PC-3 (cell line): ENCODE measurements at regions not wholly inside any gene's neighbourhood (a gene's known extent, or its start where the extent isn't known, plus 50 kb on each side); places are given as distances from the start of the nearest gene placed in this dataset.
A peak's percentile ranks its signal among the peaks of the same experiment; 100 is the strongest.

Source experiments
- ATAC-seq: fragments of 200-7000 bp; cut with Tn5 transposase; 2 replicates; pipeline ENCODE4 v1.9.1; 2020; ENCODE audit warnings: mild to moderate bottlenecking, moderate library complexity
- BruUV-seq: library from RNA; stranded (reverse); fragments of 400-500 nt; replicated peaks from 2 replicates; lab custom pipeline; 2021; lab: Mats Ljungman, UMichigan
- CTCF ChIA-PET: fragments of 300-600 bp; sonication (Branson Sonifier 250); formaldehyde crosslinking; loops from one replicate; lab custom pipeline; 2022; ENCODE audit warnings: antibody characterized with exemption; lab: Charles Lee
- POLR2A ChIA-PET: fragments of 300-600 bp; sonication (Branson Sonifier 250); formaldehyde crosslinking; loops from one replicate; lab custom pipeline; 2022; ENCODE audit warnings: antibody characterized with exemption; ENCODE audit not compliant: unreplicated experiment; lab: Charles Lee
- DNase-seq: peaks from one replicate; pipeline ENCODE4 v3.0.0-alpha.2; 2015
- H2AFZ ChIP-seq: fragments of 300-600 bp; sonication (generic); 2 replicates; pipeline ENCODE4 v1.6.0; 2016; ENCODE audit warnings: antibody characterized with exemption, low read length
- H3F3A ChIP-seq: fragments of 300-600 bp; sonication (generic); one replicate; pipeline ENCODE4 v1.6.0; 2017; ENCODE audit warnings: antibody characterized with exemption, low read length, control low read depth, mild to moderate bottlenecking; ENCODE audit not compliant: unreplicated experiment
- H3K27ac ChIP-seq: fragments of 300-600 bp; sonication (generic); 2 replicates; pipeline ENCODE4 v1.5.1; 2016; ENCODE audit warnings: mild to moderate bottlenecking, low read length
- H3K27me3 ChIP-seq: fragments of 300-600 bp; sonication (generic); 2 replicates; pipeline ENCODE4 v1.6.1; 2016; ENCODE audit warnings: low read length, mixed read lengths
- H3K36me3 ChIP-seq: fragments of 300-600 bp; sonication (generic); 2 replicates; pipeline ENCODE4 v1.6.1; 2016; ENCODE audit warnings: low read depth, mixed run types, low read length, mixed read lengths
- H3K4me1 ChIP-seq: fragments of 300-600 bp; sonication (generic); 2 replicates; pipeline ENCODE4 v1.5.1; 2016; ENCODE audit warnings: low read length; ENCODE audit not compliant: insufficient read depth
- H3K4me2 ChIP-seq: fragments of 300-600 bp; sonication (generic); 2 replicates; pipeline ENCODE4 v1.6.0; 2016; ENCODE audit warnings: low read length
- H3K4me3 ChIP-seq: fragments of 300-600 bp; sonication (generic); 2 replicates; pipeline ENCODE4 v1.5.1; 2016; ENCODE audit warnings: mild to moderate bottlenecking, low read length, mixed read lengths
- H3K79me2 ChIP-seq: fragments of 300-600 bp; sonication (generic); 2 replicates; pipeline ENCODE4 v1.6.1; 2017; ENCODE audit warnings: low read length, mixed read lengths
- H3K9ac ChIP-seq: fragments of 300-600 bp; sonication (generic); 2 replicates; pipeline ENCODE4 v1.6.0; 2016; ENCODE audit warnings: mild to moderate bottlenecking, low read length
- H3K9me2 ChIP-seq: fragments of 300-600 bp; sonication (generic); replicated peaks from 2 replicates; pipeline ENCODE4 v1.6.1; 2016; ENCODE audit warnings: mixed run types, low read length, mixed read lengths
- H3K9me3 ChIP-seq: fragments of 300-600 bp; sonication (generic); 2 replicates; pipeline ENCODE4 v1.6.1; 2016; ENCODE audit warnings: low read length, mixed read lengths
- H4K20me1 ChIP-seq: fragments of 300-600 bp; sonication (generic); 2 replicates; pipeline ENCODE4 v1.6.1; 2016; ENCODE audit warnings: low read length, mixed read lengths
- EZH2 ChIP-seq: fragments of 300-600 bp; sonication (generic); IDR thresholded peaks from one replicate; pipeline ENCODE4 v1.6.1; 2017; ENCODE audit warnings: antibody characterized with exemption, mild to moderate bottlenecking, low read length; ENCODE audit not compliant: unreplicated experiment
- EZH2phosphoT487 ChIP-seq: fragments of 300-600 bp; sonication (generic); IDR thresholded peaks from 2 replicates; pipeline ENCODE4 v1.6.1; 2018; ENCODE audit warnings: mild to moderate bottlenecking, antibody characterized with exemption, low read length, borderline replicate concordance
- intact Hi-C: fragments of 100-400 bp; cut with micrococcal nuclease; formaldehyde crosslinking; loops from 2 replicates; pipeline ENCODE4 v1.9.0; 2023
- TF ChIP-seq, protein P1 (sequence below): fragments of 300-600 bp; sonication (generic); conservative IDR thresholded peaks from 2 replicates; pipeline ENCODE4 v1.5.1; 2017; ENCODE audit warnings: antibody characterized with exemption, low read depth, mild to moderate bottlenecking, low read length

DNA sequence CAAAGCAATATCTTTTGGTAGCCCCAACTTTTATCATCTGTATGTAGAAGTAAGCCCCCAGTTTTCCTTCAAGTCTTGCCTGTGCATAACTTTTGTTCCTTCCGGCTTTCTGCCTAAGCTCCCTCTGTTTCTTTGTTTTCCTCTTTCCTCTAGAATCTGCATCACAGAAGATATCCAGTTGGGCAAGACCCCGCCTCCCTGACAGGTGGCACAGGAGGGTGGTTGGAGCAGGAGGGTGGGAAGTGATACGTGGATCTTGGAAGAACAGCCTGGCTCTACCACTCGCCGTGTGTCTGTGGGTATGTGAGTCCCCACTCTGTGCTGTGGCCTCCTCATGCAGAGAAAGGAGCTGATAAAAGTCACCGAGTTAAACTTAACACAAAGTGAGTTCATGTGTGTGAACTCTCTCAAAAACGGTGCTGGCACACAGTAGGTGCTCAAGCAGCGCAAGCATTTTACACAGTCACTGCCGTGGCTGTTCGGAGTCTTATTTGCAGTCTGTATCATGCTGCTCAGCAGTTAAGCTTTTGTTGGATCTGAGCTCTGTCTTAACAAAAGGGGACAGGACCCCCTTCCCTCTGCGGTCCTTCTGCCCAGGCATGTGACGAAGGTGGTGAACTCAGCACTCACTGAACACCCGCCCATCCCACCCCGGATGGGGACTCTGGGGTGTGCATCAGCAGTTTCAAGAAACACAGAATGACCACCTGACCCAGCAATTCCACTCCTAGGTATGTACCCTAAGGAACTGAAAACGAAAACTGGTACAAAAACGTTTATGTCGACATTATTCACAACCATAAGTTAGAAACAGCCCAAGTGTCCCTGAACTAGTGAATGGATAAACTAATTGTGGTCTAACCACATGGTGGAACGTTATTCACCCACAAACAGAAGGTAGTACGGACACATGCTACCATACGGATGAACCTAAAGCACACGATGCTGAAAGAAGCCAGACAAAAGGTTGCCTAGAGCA lies 249.1 kb downstream of the CTTN start:
- ATAC-seq = no peak
- POLR2A ChIA-PET = no interaction called here

DNA sequence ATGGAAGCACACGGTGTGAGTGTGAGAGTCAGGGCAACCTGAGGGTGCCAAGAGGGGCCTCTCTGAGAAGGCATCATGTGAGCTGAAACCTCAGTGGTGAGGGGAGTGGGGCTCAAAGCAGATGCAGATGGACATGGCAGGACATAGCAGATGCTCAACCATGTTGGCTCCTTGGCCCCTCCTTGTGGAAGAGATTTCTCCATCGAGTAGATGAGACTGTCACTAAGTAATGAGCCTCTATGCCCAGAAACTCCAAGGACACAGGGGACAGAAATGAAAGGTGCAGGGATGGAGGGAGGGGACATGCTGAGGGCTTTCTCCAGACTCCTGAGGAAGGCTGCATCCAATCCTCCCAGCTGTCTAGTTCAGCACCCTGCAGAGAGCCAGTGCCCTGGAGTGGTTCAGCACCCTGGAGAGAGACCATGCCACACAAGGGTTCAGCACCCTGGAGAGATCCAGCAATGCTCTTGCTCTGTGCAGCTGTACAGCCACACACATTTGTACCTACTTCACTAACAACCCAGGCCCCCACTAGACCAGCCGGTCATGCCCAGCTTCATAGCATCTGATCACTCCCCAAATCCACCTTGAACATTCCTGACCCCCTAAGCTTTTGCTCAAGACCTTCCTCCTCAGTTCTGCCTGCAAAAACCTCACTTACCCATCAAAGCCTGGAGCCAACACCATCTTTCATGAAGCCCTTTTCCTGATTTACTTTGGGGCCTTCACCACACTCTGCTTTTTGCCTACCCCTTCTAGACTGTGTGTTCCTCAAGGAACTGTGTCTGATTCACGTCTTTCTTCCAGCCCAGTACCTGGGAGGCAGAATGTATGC lies 252.0 kb downstream of the CTTN start:
- Histone ChIP-seq H3K79me2 (no peaks in the 10 kb centered on the region; the same call in 1 of the 2 replicates), H4K20me1 (peaks cover 8% of the 10 kb centered on the region; the same call in 1 of the 2 replicates), H3F3A (no peaks in the 10 kb centered on the region), H3K9me2 (no peaks in the 10 kb centered on the region), H3K27ac (no peak overlapping the region), H3K9ac (no peak overlapping the region), H3K4me3 (no peak overlapping the region), H3K9me3 (no peaks in the 10 kb centered on the region), H2AFZ (no peak overlapping the region), H3K27me3 (no peaks in the 10 kb centered on the region), H3K4me2 (no peak overlapping the region), H3K36me3 (no peaks in the 10 kb centered on the region), H3K4me1 (no peaks in the 10 kb centered on the region)
- ChIA-PET POLR2A (no interaction called here), CTCF (no interaction called here)
- BruUV-seq = no TSS peak
- peak; percentile 92 for ATAC-seq
- TF ChIP-seq EZH2phosphoT487 = no peak
- TF ChIP-seq, protein P1, sequence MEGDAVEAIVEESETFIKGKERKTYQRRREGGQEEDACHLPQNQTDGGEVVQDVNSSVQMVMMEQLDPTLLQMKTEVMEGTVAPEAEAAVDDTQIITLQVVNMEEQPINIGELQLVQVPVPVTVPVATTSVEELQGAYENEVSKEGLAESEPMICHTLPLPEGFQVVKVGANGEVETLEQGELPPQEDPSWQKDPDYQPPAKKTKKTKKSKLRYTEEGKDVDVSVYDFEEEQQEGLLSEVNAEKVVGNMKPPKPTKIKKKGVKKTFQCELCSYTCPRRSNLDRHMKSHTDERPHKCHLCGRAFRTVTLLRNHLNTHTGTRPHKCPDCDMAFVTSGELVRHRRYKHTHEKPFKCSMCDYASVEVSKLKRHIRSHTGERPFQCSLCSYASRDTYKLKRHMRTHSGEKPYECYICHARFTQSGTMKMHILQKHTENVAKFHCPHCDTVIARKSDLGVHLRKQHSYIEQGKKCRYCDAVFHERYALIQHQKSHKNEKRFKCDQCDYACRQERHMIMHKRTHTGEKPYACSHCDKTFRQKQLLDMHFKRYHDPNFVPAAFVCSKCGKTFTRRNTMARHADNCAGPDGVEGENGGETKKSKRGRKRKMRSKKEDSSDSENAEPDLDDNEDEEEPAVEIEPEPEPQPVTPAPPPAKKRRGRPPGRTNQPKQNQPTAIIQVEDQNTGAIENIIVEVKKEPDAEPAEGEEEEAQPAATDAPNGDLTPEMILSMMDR = 0 out of 2 replicates have a peak, but pooled peaks have one; percentile 23
- TF ChIP-seq EZH2 = no peak
- DNase-seq = peak; percentile 90
- intact Hi-C loops = no loop called here

More for the DNA sequence above, 249.1 kb downstream of the CTTN start:
- no peaks in the 10 kb centered on the region; the same call in 1 of the 2 replicates for H3K79me2 ChIP-seq
- H2AFZ ChIP-seq = no peak overlapping the region
- no peak overlapping the region for H3K27ac ChIP-seq
- no peak overlapping the region for H3K9ac ChIP-seq
- peaks cover 8% of the 10 kb centered on the region; the same call in 1 of the 2 replicates for H4K20me1 ChIP-seq
- no peak for DNase-seq
- CTCF ChIA-PET = no interaction called here
- TF ChIP-seq, protein P1 = no peak
- TF ChIP-seq EZH2phosphoT487 (no peak), EZH2 (no peak)
- no peak overlapping the region for H3K4me2 ChIP-seq
- H3K36me3 ChIP-seq = no peaks in the 10 kb centered on the region
- H3K4me3 ChIP-seq = no peak overlapping the region
- no TSS peak for BruUV-seq
- H3K27me3 ChIP-seq = no peaks in the 10 kb centered on the region
- no peaks in the 10 kb centered on the region for H3F3A ChIP-seq
- H3K9me2 ChIP-seq = no peaks in the 10 kb centered on the region
- no peaks in the 10 kb centered on the region for H3K4me1 ChIP-seq
- intact Hi-C loops = no loop called here
- no peaks in the 10 kb centered on the region for H3K9me3 ChIP-seq
